A549 (cell line): ENCODE measurements at regions not wholly inside any gene's neighbourhood (a gene's known extent, or its start where the extent isn't known, plus 50 kb on each side); places are given as distances from the start of the nearest gene placed in this dataset.

Experiments
- BHLHE40 ChIP-seq: IDR thresholded peaks from 2 replicates; pipeline ENCODE4 v1.6.1; 2012; ENCODE audit warnings: low read depth, low read length, inconsistent platforms
- EHMT2 ChIP-seq: fragments of 200-600 bp; sonication (generic); IDR thresholded peaks from 2 replicates; pipeline ENCODE4 v1.6.1; 2016; ENCODE audit warnings: antibody characterized with exemption, low read depth, mild to moderate bottlenecking, moderate library complexity
- EP300 ChIP-seq, 2 experiments: fragments of >200 bp; sonication (Bioruptor Twin); formaldehyde crosslinking; IDR thresholded peaks; 2 replicates in 1 of 2; 3 replicates in 1 of 2; pipeline ENCODE4 v1.6.1; 2016 to 2017
- JUN ChIP-seq, 2 experiments: fragments of >200 bp; sonication (Bioruptor Twin); formaldehyde crosslinking; IDR thresholded peaks; 2 replicates in 1 of 2; 3 replicates in 1 of 2; pipeline ENCODE4 v1.6.1; 2016 to 2017
- POLR2A ChIP-seq: IDR thresholded peaks from 2 replicates; pipeline ENCODE4 v1.6.1; 2012; ENCODE audit warnings: mild to moderate bottlenecking, low read length
- RARB ChIP-seq: fragments of 250-450 bp; sonication (Bioruptor Pico); IDR thresholded peaks from 2 replicates; pipeline ENCODE4 v1.8.0; 2021; ENCODE audit warnings: mild to moderate bottlenecking, moderate library complexity
- RNF2 ChIP-seq: fragments of 200-600 bp; sonication (generic); IDR thresholded peaks from 2 replicates; pipeline ENCODE4 v1.6.1; 2016; ENCODE audit warnings: low read depth, mild to moderate bottlenecking, antibody characterized with exemption, moderate library complexity, borderline replicate concordance
- SREBF2 ChIP-seq: fragments of 450-650 bp; IDR thresholded peaks from 2 replicates; pipeline ENCODE4 v1.6.1; 2014; ENCODE audit warnings: mild to moderate bottlenecking, moderate library complexity
- TFCP2L1 ChIP-seq: fragments of 250-450 bp; sonication (Bioruptor Pico); IDR thresholded peaks from 2 replicates; pipeline ENCODE4 v1.5.0; 2021; ENCODE audit warnings: mild to moderate bottlenecking
- TF ChIP-seq, protein P1 (sequence below): fragments of >200 bp; sonication (Bioruptor Twin); formaldehyde crosslinking; IDR thresholded peaks from 3 replicates; pipeline ENCODE4 v1.5.1; 2016
- TF ChIP-seq, protein P2 (sequence below): fragments of 200-600 bp; sonication (generic); IDR thresholded peaks from 2 replicates; pipeline ENCODE4 v1.6.1; 2016; ENCODE audit warnings: antibody characterized with exemption, mild to moderate bottlenecking, moderate library complexity
- TF ChIP-seq, protein P3 (sequence below): fragments of >200 bp; sonication (Bioruptor Twin); formaldehyde crosslinking; IDR thresholded peaks from 2 replicates; pipeline ENCODE4 v1.6.1; 2016
- TF ChIP-seq, protein P4 (sequence below): fragments of 450-650 bp; IDR thresholded peaks from 2 replicates; pipeline ENCODE4 v1.6.1; 2014; ENCODE audit warnings: antibody characterized with exemption
- TF ChIP-seq, protein P5 (sequence below): IDR thresholded peaks from 2 replicates; pipeline ENCODE4 v1.6.1; 2012

DNA sequence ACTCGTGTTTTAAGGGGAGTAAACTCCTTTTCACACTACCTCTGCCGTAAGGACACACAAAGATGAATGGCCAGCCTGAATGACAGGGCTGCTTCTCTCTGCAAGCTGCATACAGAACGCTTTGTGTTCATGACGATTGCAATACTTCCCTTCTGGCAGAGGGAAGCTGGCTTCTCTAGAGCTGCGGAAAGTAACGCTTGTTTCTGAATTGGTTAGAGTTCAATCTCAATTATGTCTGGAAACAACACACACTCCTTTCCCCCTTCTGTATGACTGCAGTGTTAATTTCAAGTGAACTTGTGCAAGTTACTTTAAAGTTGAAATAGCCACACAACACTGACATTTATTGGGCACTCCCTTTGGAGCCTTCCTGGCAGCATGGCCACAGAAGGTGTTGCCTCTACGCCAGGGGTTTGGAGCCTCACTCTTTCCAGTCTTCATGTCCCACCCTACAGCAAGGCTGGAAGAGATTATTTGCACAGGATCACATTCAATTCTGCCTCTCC lies 242.6 kb downstream of the NDFIP2 start:
- TF ChIP-seq, protein P1, sequence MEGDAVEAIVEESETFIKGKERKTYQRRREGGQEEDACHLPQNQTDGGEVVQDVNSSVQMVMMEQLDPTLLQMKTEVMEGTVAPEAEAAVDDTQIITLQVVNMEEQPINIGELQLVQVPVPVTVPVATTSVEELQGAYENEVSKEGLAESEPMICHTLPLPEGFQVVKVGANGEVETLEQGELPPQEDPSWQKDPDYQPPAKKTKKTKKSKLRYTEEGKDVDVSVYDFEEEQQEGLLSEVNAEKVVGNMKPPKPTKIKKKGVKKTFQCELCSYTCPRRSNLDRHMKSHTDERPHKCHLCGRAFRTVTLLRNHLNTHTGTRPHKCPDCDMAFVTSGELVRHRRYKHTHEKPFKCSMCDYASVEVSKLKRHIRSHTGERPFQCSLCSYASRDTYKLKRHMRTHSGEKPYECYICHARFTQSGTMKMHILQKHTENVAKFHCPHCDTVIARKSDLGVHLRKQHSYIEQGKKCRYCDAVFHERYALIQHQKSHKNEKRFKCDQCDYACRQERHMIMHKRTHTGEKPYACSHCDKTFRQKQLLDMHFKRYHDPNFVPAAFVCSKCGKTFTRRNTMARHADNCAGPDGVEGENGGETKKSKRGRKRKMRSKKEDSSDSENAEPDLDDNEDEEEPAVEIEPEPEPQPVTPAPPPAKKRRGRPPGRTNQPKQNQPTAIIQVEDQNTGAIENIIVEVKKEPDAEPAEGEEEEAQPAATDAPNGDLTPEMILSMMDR, result no peak
- TF ChIP-seq TFCP2L1 (no peak), EHMT2 (no peak), POLR2A (no peak), JUN (IDR thresholded peaks at IDR 0.05) (no peak), SREBF2 (no peak), EP300 (IDR thresholded peaks at IDR 0.05) (no peak), BHLHE40 (no peak), RNF2 (no peak), RARB (CRISPR knock-in tag) (no peak)
- TF ChIP-seq, protein P2, sequence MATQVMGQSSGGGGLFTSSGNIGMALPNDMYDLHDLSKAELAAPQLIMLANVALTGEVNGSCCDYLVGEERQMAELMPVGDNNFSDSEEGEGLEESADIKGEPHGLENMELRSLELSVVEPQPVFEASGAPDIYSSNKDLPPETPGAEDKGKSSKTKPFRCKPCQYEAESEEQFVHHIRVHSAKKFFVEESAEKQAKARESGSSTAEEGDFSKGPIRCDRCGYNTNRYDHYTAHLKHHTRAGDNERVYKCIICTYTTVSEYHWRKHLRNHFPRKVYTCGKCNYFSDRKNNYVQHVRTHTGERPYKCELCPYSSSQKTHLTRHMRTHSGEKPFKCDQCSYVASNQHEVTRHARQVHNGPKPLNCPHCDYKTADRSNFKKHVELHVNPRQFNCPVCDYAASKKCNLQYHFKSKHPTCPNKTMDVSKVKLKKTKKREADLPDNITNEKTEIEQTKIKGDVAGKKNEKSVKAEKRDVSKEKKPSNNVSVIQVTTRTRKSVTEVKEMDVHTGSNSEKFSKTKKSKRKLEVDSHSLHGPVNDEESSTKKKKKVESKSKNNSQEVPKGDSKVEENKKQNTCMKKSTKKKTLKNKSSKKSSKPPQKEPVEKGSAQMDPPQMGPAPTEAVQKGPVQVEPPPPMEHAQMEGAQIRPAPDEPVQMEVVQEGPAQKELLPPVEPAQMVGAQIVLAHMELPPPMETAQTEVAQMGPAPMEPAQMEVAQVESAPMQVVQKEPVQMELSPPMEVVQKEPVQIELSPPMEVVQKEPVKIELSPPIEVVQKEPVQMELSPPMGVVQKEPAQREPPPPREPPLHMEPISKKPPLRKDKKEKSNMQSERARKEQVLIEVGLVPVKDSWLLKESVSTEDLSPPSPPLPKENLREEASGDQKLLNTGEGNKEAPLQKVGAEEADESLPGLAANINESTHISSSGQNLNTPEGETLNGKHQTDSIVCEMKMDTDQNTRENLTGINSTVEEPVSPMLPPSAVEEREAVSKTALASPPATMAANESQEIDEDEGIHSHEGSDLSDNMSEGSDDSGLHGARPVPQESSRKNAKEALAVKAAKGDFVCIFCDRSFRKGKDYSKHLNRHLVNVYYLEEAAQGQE, result no peak
- TF ChIP-seq, protein P3, sequence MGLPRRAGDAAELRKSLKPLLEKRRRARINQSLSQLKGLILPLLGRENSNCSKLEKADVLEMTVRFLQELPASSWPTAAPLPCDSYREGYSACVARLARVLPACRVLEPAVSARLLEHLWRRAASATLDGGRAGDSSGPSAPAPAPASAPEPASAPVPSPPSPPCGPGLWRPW, result no peak
- TF ChIP-seq, protein P4, sequence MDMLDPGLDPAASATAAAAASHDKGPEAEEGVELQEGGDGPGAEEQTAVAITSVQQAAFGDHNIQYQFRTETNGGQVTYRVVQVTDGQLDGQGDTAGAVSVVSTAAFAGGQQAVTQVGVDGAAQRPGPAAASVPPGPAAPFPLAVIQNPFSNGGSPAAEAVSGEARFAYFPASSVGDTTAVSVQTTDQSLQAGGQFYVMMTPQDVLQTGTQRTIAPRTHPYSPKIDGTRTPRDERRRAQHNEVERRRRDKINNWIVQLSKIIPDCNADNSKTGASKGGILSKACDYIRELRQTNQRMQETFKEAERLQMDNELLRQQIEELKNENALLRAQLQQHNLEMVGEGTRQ, result no peak
- TF ChIP-seq, protein P5, sequence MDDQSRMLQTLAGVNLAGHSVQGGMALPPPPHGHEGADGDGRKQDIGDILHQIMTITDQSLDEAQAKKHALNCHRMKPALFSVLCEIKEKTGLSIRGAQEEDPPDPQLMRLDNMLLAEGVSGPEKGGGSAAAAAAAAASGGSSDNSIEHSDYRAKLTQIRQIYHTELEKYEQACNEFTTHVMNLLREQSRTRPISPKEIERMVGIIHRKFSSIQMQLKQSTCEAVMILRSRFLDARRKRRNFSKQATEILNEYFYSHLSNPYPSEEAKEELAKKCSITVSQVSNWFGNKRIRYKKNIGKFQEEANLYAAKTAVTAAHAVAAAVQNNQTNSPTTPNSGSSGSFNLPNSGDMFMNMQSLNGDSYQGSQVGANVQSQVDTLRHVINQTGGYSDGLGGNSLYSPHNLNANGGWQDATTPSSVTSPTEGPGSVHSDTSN, result no peak
